HEK293 (cell line): ENCODE measurements at regions not wholly inside any gene's neighbourhood (a gene's known extent, or its start where the extent isn't known, plus 50 kb on each side); places are given as distances from the start of the nearest gene placed in this dataset.

Experiments
- CTCF ChIA-PET: fragments of 350-600 bp; formaldehyde crosslinking; extraction: SDS; loops from one replicate; lab custom pipeline; 2021; ENCODE audit warnings: antibody characterized with exemption; lab: Yijun Ruan, JAX
- POLR2A ChIA-PET: fragments of 300-600 bp; formaldehyde crosslinking; extraction: SDS; loops from one replicate; lab custom pipeline; 2020; ENCODE audit warnings: antibody characterized with exemption, inconsistent platforms; lab: Yijun Ruan, JAX
- H3K27ac ChIP-seq: fragments of 200-500 bp; sonication (Bioruptor generic); 2 replicates; pipeline ENCODE4 v1.5.1; 2014; ENCODE audit warnings: low read depth, low read length, control low read depth, inconsistent platforms; ENCODE audit errors: extremely low read depth
- H3K36me3 ChIP-seq, 2 experiments: fragments of 200-500 bp in 1 of 2; sonication (Bioruptor generic) in 1 of 2; 1 replicate in 1 of 2; 2 replicates in 1 of 2; pipeline ENCODE4 v1.5.1; 2014 to 2017; ENCODE audit warnings: inconsistent platforms in 2 of 2, low read length in 2 of 2; ENCODE audit not compliant: control insufficient read depth in 2 of 2, insufficient read depth in 1 of 2
- H3K4me1 ChIP-seq: fragments of 200-500 bp; sonication (Bioruptor generic); 2 replicates; pipeline ENCODE4 v1.5.1; 2014; ENCODE audit warnings: mild to moderate bottlenecking, low read length, inconsistent platforms; ENCODE audit not compliant: control insufficient read depth, insufficient read depth
- H3K4me3 ChIP-seq: 2 replicates; pipeline ENCODE4 v1.5.1; 2011; ENCODE audit warnings: low read depth, mild to moderate bottlenecking, control low read depth, low read length, moderate library complexity
- H3K9me3 ChIP-seq: fragments of 200-500 bp; sonication (Bioruptor generic); 2 replicates; pipeline ENCODE4 v1.5.1; 2014; ENCODE audit warnings: low read depth, low read length, inconsistent platforms; ENCODE audit not compliant: control insufficient read depth, insufficient read depth
- BCL11A ChIP-seq: fragments of 450-650 bp; formaldehyde crosslinking; IDR thresholded peaks from 2 replicates; pipeline ENCODE4 v1.5.1; 2016; ENCODE audit warnings: low read depth, missing biosample characterization, missing genetic modification characterization
- FEZF1 ChIP-seq: fragments of 450-650 bp; formaldehyde crosslinking; IDR thresholded peaks from 2 replicates; pipeline ENCODE4 v1.5.1; 2016; ENCODE audit warnings: missing biosample characterization, missing genetic modification characterization
- MYNN ChIP-seq: fragments of 450-650 bp; formaldehyde crosslinking; IDR thresholded peaks from 2 replicates; pipeline ENCODE4 v1.5.1; 2016; ENCODE audit warnings: missing biosample characterization, missing genetic modification characterization, borderline replicate concordance
- TRIM28 ChIP-seq: IDR thresholded peaks from 2 replicates; pipeline ENCODE4 v1.6.1; 2011; ENCODE audit warnings: low read length, control low read depth, borderline replicate concordance
- YY2 ChIP-seq: fragments of 450-650 bp; formaldehyde crosslinking; IDR thresholded peaks from 2 replicates; pipeline ENCODE4 v1.5.1; 2016; ENCODE audit warnings: missing biosample characterization, missing genetic modification characterization
- ZBTB8A ChIP-seq: fragments of 450-650 bp; formaldehyde crosslinking; IDR thresholded peaks from 2 replicates; pipeline ENCODE4 v1.5.1; 2016; ENCODE audit warnings: missing biosample characterization, missing genetic modification characterization
- ZFP37 ChIP-seq: fragments of 450-650 bp; formaldehyde crosslinking; IDR thresholded peaks from 2 replicates; pipeline ENCODE4 v1.5.1; 2016; ENCODE audit warnings: missing biosample characterization, missing genetic modification characterization
- ZFP41 ChIP-seq: fragments of 450-650 bp; formaldehyde crosslinking; IDR thresholded peaks from 2 replicates; pipeline ENCODE4 v1.5.1; 2016; ENCODE audit warnings: missing biosample characterization, missing genetic modification characterization, borderline replicate concordance
- ZNF112 ChIP-seq: fragments of 450-650 bp; formaldehyde crosslinking; IDR thresholded peaks from 2 replicates; pipeline ENCODE4 v1.5.0; 2017; ENCODE audit warnings: missing biosample characterization, missing genetic modification characterization
- ZNF133 ChIP-seq: fragments of 450-650 bp; formaldehyde crosslinking; IDR thresholded peaks from 2 replicates; pipeline ENCODE4 v1.5.1; 2016; ENCODE audit warnings: missing biosample characterization, missing genetic modification characterization
- ZNF184 ChIP-seq: fragments of 450-650 bp; IDR thresholded peaks from 2 replicates; pipeline ENCODE4 v1.5.1; 2018; ENCODE audit warnings: missing biosample characterization, mild to moderate bottlenecking, missing genetic modification characterization
- ZNF2 ChIP-seq: fragments of 450-650 bp; formaldehyde crosslinking; IDR thresholded peaks from 2 replicates; pipeline ENCODE4 v1.5.1; 2016; ENCODE audit warnings: missing biosample characterization, missing genetic modification characterization
- ZNF221 ChIP-seq: fragments of 450-650 bp; formaldehyde crosslinking; IDR thresholded peaks from 2 replicates; pipeline ENCODE4 v1.5.1; 2017; ENCODE audit warnings: missing biosample characterization, missing genetic modification characterization, borderline replicate concordance
- ZNF324 ChIP-seq: fragments of 450-650 bp; formaldehyde crosslinking; IDR thresholded peaks from 2 replicates; pipeline ENCODE4 v1.5.1; 2016; ENCODE audit warnings: missing biosample characterization, missing genetic modification characterization
- ZNF350 ChIP-seq: fragments of 450-650 bp; formaldehyde crosslinking; IDR thresholded peaks from 2 replicates; pipeline ENCODE4 v1.5.0; 2017; ENCODE audit warnings: missing biosample characterization, mild to moderate bottlenecking, missing genetic modification characterization
- ZNF404 ChIP-seq: fragments of 450-650 bp; formaldehyde crosslinking; IDR thresholded peaks from 2 replicates; pipeline ENCODE4 v1.5.1; 2017; ENCODE audit warnings: missing biosample characterization, missing genetic modification characterization
- ZNF600 ChIP-seq: fragments of 450-650 bp; formaldehyde crosslinking; IDR thresholded peaks from 2 replicates; pipeline ENCODE4 v1.5.1; 2016; ENCODE audit warnings: missing biosample characterization, missing genetic modification characterization
- ZNF629 ChIP-seq: fragments of 450-650 bp; formaldehyde crosslinking; IDR thresholded peaks from 2 replicates; pipeline ENCODE4 v1.5.1; 2017; ENCODE audit warnings: missing biosample characterization, missing genetic modification characterization
- ZNF843 ChIP-seq: fragments of 450-650 bp; formaldehyde crosslinking; IDR thresholded peaks from 2 replicates; pipeline ENCODE4 v1.5.1; 2016; ENCODE audit warnings: missing biosample characterization, missing genetic modification characterization
- TF ChIP-seq, protein P1 (sequence below): fragments of 450-650 bp; formaldehyde crosslinking; IDR thresholded peaks from 2 replicates; pipeline ENCODE4 v1.5.1; 2016; ENCODE audit warnings: missing biosample characterization, missing genetic modification characterization, borderline replicate concordance
- TF ChIP-seq, protein P2 (sequence below): fragments of 450-650 bp; formaldehyde crosslinking; IDR thresholded peaks from 2 replicates; pipeline ENCODE4 v1.5.1; 2017; ENCODE audit warnings: missing biosample characterization, missing genetic modification characterization
- TF ChIP-seq, protein P3 (sequence below): fragments of 450-650 bp; formaldehyde crosslinking; IDR thresholded peaks from 2 replicates; pipeline ENCODE4 v1.5.1; 2017; ENCODE audit warnings: missing biosample characterization, missing genetic modification characterization
- TF ChIP-seq, protein P4 (sequence below): fragments of 450-650 bp; formaldehyde crosslinking; IDR thresholded peaks from 2 replicates; pipeline ENCODE4 v1.5.1; 2017; ENCODE audit warnings: missing biosample characterization, missing genetic modification characterization
- TF ChIP-seq, protein P5 (sequence below): fragments of 450-650 bp; formaldehyde crosslinking; IDR thresholded peaks from 2 replicates; pipeline ENCODE4 v1.5.1; 2017; ENCODE audit warnings: missing biosample characterization, missing genetic modification characterization
- TF ChIP-seq, protein P6 (sequence below): fragments of 450-650 bp; formaldehyde crosslinking; IDR thresholded peaks from 2 replicates; pipeline ENCODE4 v1.5.1; 2016; ENCODE audit warnings: missing biosample characterization, missing genetic modification characterization

DNA sequence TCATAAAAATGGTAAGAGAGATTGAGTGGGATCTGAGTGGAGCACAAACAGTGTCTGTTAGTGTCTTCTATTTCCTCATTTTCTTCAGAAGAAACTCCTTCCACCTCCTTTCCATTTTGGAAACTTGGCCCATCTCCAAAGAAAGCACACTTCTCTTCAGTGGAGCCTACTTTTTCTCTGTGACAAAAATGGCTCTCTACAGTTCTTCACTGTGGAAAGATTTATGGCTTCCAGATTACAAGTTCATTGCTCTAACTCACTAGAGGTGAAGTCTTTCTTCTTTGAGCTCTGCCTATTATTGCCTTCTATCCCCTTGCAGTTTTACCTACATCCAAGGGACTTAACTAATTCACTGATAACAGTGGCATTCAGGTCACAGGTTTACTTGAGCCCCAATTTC is 325.8 kb downstream of the ANTXR2 start:
- H3K9me3 ChIP-seq = no peaks in the 10 kb centered on the region
- no peak overlapping the region for H3K27ac ChIP-seq
- TF ChIP-seq TRIM28 = 0 out of 2 replicates have a peak, but pooled peaks have one; percentile 24
- no peak for TF ChIP-seq BCL11A (tag by site-specific recombination)
- TF ChIP-seq, protein P1, sequence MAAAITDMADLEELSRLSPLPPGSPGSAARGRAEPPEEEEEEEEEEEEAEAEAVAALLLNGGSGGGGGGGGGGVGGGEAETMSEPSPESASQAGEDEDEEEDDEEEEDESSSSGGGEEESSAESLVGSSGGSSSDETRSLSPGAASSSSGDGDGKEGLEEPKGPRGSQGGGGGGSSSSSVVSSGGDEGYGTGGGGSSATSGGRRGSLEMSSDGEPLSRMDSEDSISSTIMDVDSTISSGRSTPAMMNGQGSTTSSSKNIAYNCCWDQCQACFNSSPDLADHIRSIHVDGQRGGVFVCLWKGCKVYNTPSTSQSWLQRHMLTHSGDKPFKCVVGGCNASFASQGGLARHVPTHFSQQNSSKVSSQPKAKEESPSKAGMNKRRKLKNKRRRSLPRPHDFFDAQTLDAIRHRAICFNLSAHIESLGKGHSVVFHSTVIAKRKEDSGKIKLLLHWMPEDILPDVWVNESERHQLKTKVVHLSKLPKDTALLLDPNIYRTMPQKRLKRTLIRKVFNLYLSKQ (tag by site-specific recombination) = no peak
- TF ChIP-seq, protein P2, sequence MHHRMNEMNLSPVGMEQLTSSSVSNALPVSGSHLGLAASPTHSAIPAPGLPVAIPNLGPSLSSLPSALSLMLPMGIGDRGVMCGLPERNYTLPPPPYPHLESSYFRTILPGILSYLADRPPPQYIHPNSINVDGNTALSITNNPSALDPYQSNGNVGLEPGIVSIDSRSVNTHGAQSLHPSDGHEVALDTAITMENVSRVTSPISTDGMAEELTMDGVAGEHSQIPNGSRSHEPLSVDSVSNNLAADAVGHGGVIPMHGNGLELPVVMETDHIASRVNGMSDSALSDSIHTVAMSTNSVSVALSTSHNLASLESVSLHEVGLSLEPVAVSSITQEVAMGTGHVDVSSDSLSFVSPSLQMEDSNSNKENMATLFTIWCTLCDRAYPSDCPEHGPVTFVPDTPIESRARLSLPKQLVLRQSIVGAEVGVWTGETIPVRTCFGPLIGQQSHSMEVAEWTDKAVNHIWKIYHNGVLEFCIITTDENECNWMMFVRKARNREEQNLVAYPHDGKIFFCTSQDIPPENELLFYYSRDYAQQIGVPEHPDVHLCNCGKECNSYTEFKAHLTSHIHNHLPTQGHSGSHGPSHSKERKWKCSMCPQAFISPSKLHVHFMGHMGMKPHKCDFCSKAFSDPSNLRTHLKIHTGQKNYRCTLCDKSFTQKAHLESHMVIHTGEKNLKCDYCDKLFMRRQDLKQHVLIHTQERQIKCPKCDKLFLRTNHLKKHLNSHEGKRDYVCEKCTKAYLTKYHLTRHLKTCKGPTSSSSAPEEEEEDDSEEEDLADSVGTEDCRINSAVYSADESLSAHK (tag by site-specific recombination) = no peak
- no peak for TF ChIP-seq ZNF2 (tag by site-specific recombination)
- TF ChIP-seq, protein P3, sequence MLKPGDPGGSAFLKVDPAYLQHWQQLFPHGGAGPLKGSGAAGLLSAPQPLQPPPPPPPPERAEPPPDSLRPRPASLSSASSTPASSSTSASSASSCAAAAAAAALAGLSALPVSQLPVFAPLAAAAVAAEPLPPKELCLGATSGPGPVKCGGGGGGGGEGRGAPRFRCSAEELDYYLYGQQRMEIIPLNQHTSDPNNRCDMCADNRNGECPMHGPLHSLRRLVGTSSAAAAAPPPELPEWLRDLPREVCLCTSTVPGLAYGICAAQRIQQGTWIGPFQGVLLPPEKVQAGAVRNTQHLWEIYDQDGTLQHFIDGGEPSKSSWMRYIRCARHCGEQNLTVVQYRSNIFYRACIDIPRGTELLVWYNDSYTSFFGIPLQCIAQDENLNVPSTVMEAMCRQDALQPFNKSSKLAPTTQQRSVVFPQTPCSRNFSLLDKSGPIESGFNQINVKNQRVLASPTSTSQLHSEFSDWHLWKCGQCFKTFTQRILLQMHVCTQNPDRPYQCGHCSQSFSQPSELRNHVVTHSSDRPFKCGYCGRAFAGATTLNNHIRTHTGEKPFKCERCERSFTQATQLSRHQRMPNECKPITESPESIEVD (tag by site-specific recombination) = peak; percentile 68
- TF ChIP-seq ZNF184 (tag by site-specific recombination) = no peak
- no peak for TF ChIP-seq ZNF404
- TF ChIP-seq YY2 (tag by site-specific recombination) = no peak
- TF ChIP-seq ZNF133 (tag by site-specific recombination) = no peak
- TF ChIP-seq FEZF1 = peak; percentile 61; the same call in 1 of the 2 replicates
- H3K4me3 ChIP-seq = no peak overlapping the region
- no peaks in the 10 kb centered on the region for H3K4me1 ChIP-seq
- ChIA-PET CTCF (no interaction called here), POLR2A (no interaction called here)
- no peaks in the 10 kb centered on the region for H3K36me3 ChIP-seq

DNA sequence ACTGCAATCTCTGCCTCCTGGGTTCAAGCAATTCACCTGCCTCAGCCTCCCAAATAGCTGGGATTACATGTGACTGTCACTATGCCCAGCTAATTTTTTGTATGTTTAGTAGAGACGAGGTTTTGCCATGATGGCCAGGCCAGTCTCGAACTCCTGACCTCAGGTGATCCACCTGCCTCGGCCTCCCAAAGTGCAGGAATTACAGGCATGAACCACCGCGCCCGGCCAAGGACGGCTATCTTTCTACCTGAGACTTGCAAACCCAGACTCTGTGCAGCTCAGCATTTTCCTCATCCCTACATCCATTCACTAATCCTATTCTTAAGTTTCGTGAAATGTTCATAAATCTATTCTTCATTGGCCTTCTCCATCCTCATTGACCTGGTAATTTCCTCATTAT is 330.0 kb downstream of the ANTXR2 start:
- H3K9me3 ChIP-seq = no peaks in the 10 kb centered on the region
- no peak for TF ChIP-seq ZNF629 (tag by site-specific recombination)
- TF ChIP-seq ZNF324 (tag by site-specific recombination) = no peak
- no peak for TF ChIP-seq ZFP41
- no peak for TF ChIP-seq ZBTB8A (tag by site-specific recombination)
- no peak overlapping the region for H3K4me3 ChIP-seq
- H3K4me1 ChIP-seq = no peaks in the 10 kb centered on the region
- POLR2A ChIA-PET = no interaction called here
- no peak overlapping the region for H3K27ac ChIP-seq
- H3K36me3 ChIP-seq = no peaks in the 10 kb centered on the region
- CTCF ChIA-PET = no interaction called here

DNA sequence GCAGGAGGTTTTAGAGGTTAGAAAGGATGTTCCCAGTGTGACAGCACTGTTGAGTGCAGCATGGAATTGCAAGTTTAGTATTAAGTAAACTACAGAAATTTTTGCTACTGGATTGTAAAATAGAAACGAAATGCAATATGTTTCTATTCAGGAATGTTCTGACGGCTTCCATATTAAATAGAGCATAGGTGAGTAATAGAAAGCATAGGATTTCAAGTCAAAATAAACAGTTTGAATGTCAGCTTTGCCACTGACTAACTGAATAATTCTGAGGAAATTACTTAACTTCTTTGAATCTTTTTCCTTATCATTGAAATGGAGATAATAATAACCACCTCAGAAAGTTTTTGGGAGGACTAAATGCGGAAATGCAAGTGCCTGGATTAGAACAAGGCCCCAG is 331.9 kb upstream of the GK2 start:
- Histone ChIP-seq H3K9me3 (no peaks in the 10 kb centered on the region), H3K27ac (no peak overlapping the region), H3K4me1 (no peaks in the 10 kb centered on the region), H3K36me3 (no peaks in the 10 kb centered on the region), H3K4me3 (no peak overlapping the region)
- POLR2A ChIA-PET = no interaction called here
- CTCF ChIA-PET = no interaction called here
- no peak for TF ChIP-seq MYNN (tag by site-specific recombination)
- TF ChIP-seq, protein P4, sequence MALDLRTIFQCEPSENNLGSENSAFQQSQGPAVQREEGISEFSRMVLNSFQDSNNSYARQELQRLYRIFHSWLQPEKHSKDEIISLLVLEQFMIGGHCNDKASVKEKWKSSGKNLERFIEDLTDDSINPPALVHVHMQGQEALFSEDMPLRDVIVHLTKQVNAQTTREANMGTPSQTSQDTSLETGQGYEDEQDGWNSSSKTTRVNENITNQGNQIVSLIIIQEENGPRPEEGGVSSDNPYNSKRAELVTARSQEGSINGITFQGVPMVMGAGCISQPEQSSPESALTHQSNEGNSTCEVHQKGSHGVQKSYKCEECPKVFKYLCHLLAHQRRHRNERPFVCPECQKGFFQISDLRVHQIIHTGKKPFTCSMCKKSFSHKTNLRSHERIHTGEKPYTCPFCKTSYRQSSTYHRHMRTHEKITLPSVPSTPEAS (tag by site-specific recombination) = no peak
- TF ChIP-seq ZNF843 (tag by site-specific recombination) = no peak
- TF ChIP-seq, protein P5, sequence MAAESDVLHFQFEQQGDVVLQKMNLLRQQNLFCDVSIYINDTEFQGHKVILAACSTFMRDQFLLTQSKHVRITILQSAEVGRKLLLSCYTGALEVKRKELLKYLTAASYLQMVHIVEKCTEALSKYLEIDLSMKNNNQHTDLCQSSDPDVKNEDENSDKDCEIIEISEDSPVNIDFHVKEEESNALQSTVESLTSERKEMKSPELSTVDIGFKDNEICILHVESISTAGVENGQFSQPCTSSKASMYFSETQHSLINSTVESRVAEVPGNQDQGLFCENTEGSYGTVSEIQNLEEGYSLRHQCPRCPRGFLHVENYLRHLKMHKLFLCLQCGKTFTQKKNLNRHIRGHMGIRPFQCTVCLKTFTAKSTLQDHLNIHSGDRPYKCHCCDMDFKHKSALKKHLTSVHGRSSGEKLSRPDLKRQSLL (tag by site-specific recombination) = no peak
- TF ChIP-seq ZNF133 (tag by site-specific recombination) = no peak
- TF ChIP-seq ZNF350 (tag by site-specific recombination) = no peak
- no peak for TF ChIP-seq ZNF112
- no peak for TF ChIP-seq ZNF600 (tag by site-specific recombination)
- no peak for TF ChIP-seq ZNF221 (tag by site-specific recombination)
- no peak for TF ChIP-seq ZFP37
- TF ChIP-seq, protein P6, sequence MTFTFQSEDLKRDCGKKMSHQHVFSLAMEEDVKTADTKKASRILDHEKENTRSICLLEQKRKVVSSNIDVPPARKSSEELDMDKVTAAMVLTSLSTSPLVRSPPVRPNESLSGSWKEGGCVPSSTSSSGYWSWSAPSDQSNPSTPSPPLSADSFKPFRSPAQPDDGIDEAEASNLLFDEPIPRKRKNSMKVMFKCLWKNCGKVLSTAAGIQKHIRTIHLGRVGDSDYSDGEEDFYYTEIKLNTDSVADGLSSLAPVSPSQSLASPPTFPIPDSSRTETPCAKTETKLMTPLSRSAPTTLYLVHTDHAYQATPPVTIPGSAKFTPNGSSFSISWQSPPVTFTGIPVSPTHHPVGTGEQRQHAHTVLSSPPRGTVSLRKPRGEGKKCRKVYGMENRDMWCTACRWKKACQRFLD (tag by site-specific recombination) = no peak
